ENCODE measurements at regions not wholly inside any gene's neighbourhood (a gene's known extent, or its start where the extent isn't known, plus 50 kb on each side); places are given as distances from the start of the nearest gene placed in this dataset.
"Not testable (repeated sequence)": the region's sequence is repeated elsewhere in the genome, so short reads cannot be mapped to it uniquely, and the experiment has no call there.

- DNase-seq = not testable (repeated sequence)
Measured at GRCh38 chr4:52157071-52157470, 106.0 kb downstream of the SPATA18 start.

GRCh38 chr4:52157641-52158316 is 106.7 kb downstream of the SPATA18 start:
- DNase-seq = no peak

GRCh38 chr4:52160859-52161258 is 109.8 kb downstream of the SPATA18 start:
- no peak for DNase-seq

GRCh38 chr4:52164116-52164515 is 113.0 kb downstream of the SPATA18 start:
- no peak for DNase-seq

- DNase-seq = no peak
Measured at GRCh38 chr4:52172166-52172565, 121.1 kb downstream of the SPATA18 start.

- no peak for DNase-seq
Measured at GRCh38 chr4:52173470-52174045, 122.5 kb downstream of the SPATA18 start.

- no peak for DNase-seq
Measured at GRCh38 chr4:52187603-52188002, 136.5 kb downstream of the SPATA18 start.

GRCh38 chr4:52192001-52192400 is 140.9 kb downstream of the SPATA18 start:
- no peak for DNase-seq

- DNase-seq = no peak
Measured at GRCh38 chr4:52192721-52193135, 141.6 kb downstream of the SPATA18 start.

GRCh38 chr4:52195869-52196268 is 144.8 kb downstream of the SPATA18 start:
- DNase-seq = no peak

- DNase-seq = no peak
Measured at GRCh38 chr4:52196606-52197130, 145.6 kb downstream of the SPATA18 start.

GRCh38 chr4:52197306-52197705 is 146.2 kb downstream of the SPATA18 start:
- no peak for DNase-seq

- no peak for DNase-seq
Measured at GRCh38 chr4:52198294-52198693, 147.2 kb downstream of the SPATA18 start.

- no peak for DNase-seq
Measured at GRCh38 chr4:52199574-52200338, 148.7 kb downstream of the SPATA18 start.

- no peak for DNase-seq
Measured at GRCh38 chr4:52200339-52200725, 149.2 kb downstream of the SPATA18 start.

- DNase-seq = no peak
Measured at GRCh38 chr4:52201715-52202114, 150.6 kb downstream of the SPATA18 start.

- no peak for DNase-seq
Measured at GRCh38 chr4:52202251-52202779, 151.2 kb downstream of the SPATA18 start.

- no peak for DNase-seq
Measured at GRCh38 chr4:52202931-52203330, 151.8 kb downstream of the SPATA18 start.

GRCh38 chr4:52203351-52203750 is 152.2 kb downstream of the SPATA18 start:
- no peak for DNase-seq

- no peak for DNase-seq
Measured at GRCh38 chr4:52204921-52205320, 153.8 kb downstream of the SPATA18 start.

GRCh38 chr4:52207146-52207545 is 156.0 kb downstream of the SPATA18 start:
- not testable (repeated sequence) for DNase-seq

GRCh38 chr4:52212702-52213101 is 161.6 kb downstream of the SPATA18 start:
- DNase-seq = no peak

- no peak for DNase-seq
Measured at GRCh38 chr4:52231526-52231925, 180.4 kb downstream of the SPATA18 start.

Data from NCI-H1417 (cell line).